Gastroesophageal sphincter (tissue), 4 donors: ENCODE measurements at regions not wholly inside any gene's neighbourhood (a gene's known extent, or its start where the extent isn't known, plus 50 kb on each side); places are given as distances from the start of the nearest gene placed in this dataset.

Experiments used
- ATAC-seq: fragments of 150-250 bp; one replicate; pipeline ENCODE4 v1.9.1; 2016; ENCODE audit warnings: mild to moderate bottlenecking, moderate library complexity
- H3K27ac ChIP-seq, 4 donors: fragments of 200-600 bp; sonication (generic) in 3 of 4; 1 replicate in 3 of 4; 2 replicates in 1 of 4; pipeline ENCODE4 v1.5.1; 2016 to 2019
- H3K27me3 ChIP-seq: fragments of 200-600 bp; sonication (generic); one replicate; pipeline ENCODE4 v1.5.1; 2019
- H3K36me3 ChIP-seq, 2 donors: fragments of 200-600 bp; sonication (generic); one replicate each; pipeline ENCODE4 v1.5.1; 2019; ENCODE audit warnings: control low read depth in 1 of 2
- H3K4me1 ChIP-seq, 3 donors: fragments of 200-600 bp; sonication (generic); 1 replicate in 2 of 3; 2 replicates in 1 of 3; pipeline ENCODE4 v1.5.1; 2016 to 2019; ENCODE audit warnings: control low read depth in 2 of 3
- H3K4me3 ChIP-seq, 2 donors: fragments of 200-600 bp; sonication (generic); one replicate each; pipeline ENCODE4 v1.5.1; 2019; ENCODE audit warnings: mild to moderate bottlenecking in 1 of 2, moderate library complexity in 1 of 2
- H3K9me3 ChIP-seq, 3 donors: fragments of 200-600 bp; sonication (generic); one replicate each; pipeline ENCODE4 v1.5.1; 2017 to 2019; ENCODE audit warnings: control low read depth in 2 of 3
- CTCF ChIP-seq, 4 experiments: fragments of 200-600 bp in 2 of 4; fragments of 450-650 bp in 2 of 4; sonication (generic) in 1 of 4; IDR thresholded peaks; one replicate each; pipeline ENCODE4 v1.5.1; 2017 to 2019; ENCODE audit warnings: antibody characterized with exemption in 4 of 4, mild to moderate bottlenecking in 2 of 4, moderate library complexity in 2 of 4
- EP300 ChIP-seq: sonication (generic); formaldehyde crosslinking; IDR thresholded peaks from one replicate; pipeline ENCODE4 v1.6.1; 2017; ENCODE audit warnings: antibody characterized with exemption, mild to moderate bottlenecking
- POLR2A ChIP-seq, 2 donors: fragments of 450-650 bp; IDR thresholded peaks; one replicate each; pipeline ENCODE4 v1.6.1; 2017; ENCODE audit warnings: antibody characterized with exemption in 2 of 2, mild to moderate bottlenecking in 2 of 2, moderate library complexity in 1 of 2
- POLR2AphosphoS5 ChIP-seq: sonication (generic); formaldehyde crosslinking; IDR thresholded peaks from one replicate; pipeline ENCODE4 v1.6.1; 2017; ENCODE audit warnings: antibody characterized with exemption
- WGBS, 2 donors: methylation state at CpG; one replicate each; pipeline ENCODE4 v1.1.5; 2018; ENCODE audit warnings: low coverage in 1 of 2; 5-methylcytosine and 5-hydroxymethylcytosine counted together

GRCh38 chr3:67976663-67977062, 322.3 kb upstream of the SUCLG2 start:
- Histone ChIP-seq H3K9me3 (no peaks in the 10 kb centered on the region), H3K27me3 (no peaks in the 10 kb centered on the region), H3K36me3 (no peaks in the 10 kb centered on the region), H3K27ac (no peak overlapping the region), H3K4me1 (no peaks in the 10 kb centered on the region), H3K4me3 (no peak overlapping the region)
- TF ChIP-seq EP300: no peak
- no peak for TF ChIP-seq POLR2AphosphoS5
- TF ChIP-seq CTCF (IDR thresholded peaks at IDR 0.05): no peak
- TF ChIP-seq POLR2A (IDR thresholded peaks at IDR 0.05): no peak
- WGBS, 2 donors: 45 to 56% methylated on average over 2 of the region's 2 CpGs
- ATAC-seq: no peak

- no peak overlapping the region for H3K4me3 ChIP-seq
- ATAC-seq: no peak
- no peak for TF ChIP-seq EP300
- no peak for TF ChIP-seq POLR2AphosphoS5
- TF ChIP-seq POLR2A (IDR thresholded peaks at IDR 0.05): no peak
- TF ChIP-seq CTCF (IDR thresholded peaks at IDR 0.05): no peak
Measured at GRCh38 chr3:67964596-67964995, 310.2 kb upstream of the SUCLG2 start.

GRCh38 chr3:67957268-67957667, 302.9 kb upstream of the SUCLG2 start:
- no peak for ATAC-seq
- Histone ChIP-seq H3K36me3 (no peaks in the 10 kb centered on the region), H3K4me1 (no peaks in the 10 kb centered on the region), H3K27me3 (no peaks in the 10 kb centered on the region), H3K9me3 (peaks cover 0 to 63% (median 0%) of the 10 kb centered on the region in 3 donors), H3K4me3 (no peak overlapping the region), H3K27ac (no peak overlapping the region)
- WGBS, 2 donors: 77 to 89% methylated on average over 2 of the region's 2 CpGs
- no peak for TF ChIP-seq EP300
- no peak for TF ChIP-seq CTCF (IDR thresholded peaks at IDR 0.05)
- no peak for TF ChIP-seq POLR2A (IDR thresholded peaks at IDR 0.05)
- no peak for TF ChIP-seq POLR2AphosphoS5

More at GRCh38 chr3:67964596-67964995, 310.2 kb upstream of the SUCLG2 start:
- Histone ChIP-seq H3K9me3 (peaks cover 0 to 34% (median 0%) of the 10 kb centered on the region in 3 donors), H3K4me1 (no peaks in the 10 kb centered on the region), H3K36me3 (no peaks in the 10 kb centered on the region), H3K27me3 (no peaks in the 10 kb centered on the region), H3K27ac (no peak overlapping the region)

- no peak for TF ChIP-seq POLR2AphosphoS5
- no peak for TF ChIP-seq CTCF (IDR thresholded peaks at IDR 0.05)
- TF ChIP-seq POLR2A (IDR thresholded peaks at IDR 0.05): no peak
- no peak for TF ChIP-seq EP300
- no peak for ATAC-seq
- H3K4me3 ChIP-seq: no peak overlapping the region
Measured at GRCh38 chr3:67947808-67948508, 293.5 kb upstream of the SUCLG2 start.

GRCh38 chr3:67946436-67946835, 292.0 kb upstream of the SUCLG2 start:
- no peak for ATAC-seq
- Histone ChIP-seq H3K4me3 (no peak overlapping the region), H3K4me1 (no peaks in the 10 kb centered on the region), H3K27ac (no peak overlapping the region), H3K27me3 (no peaks in the 10 kb centered on the region), H3K9me3 (peaks cover 0 to 30% (median 0%) of the 10 kb centered on the region in 3 donors), H3K36me3 (no peaks in the 10 kb centered on the region)
- no peak for TF ChIP-seq POLR2A (IDR thresholded peaks at IDR 0.05)
- no peak for TF ChIP-seq CTCF (IDR thresholded peaks at IDR 0.05)
- TF ChIP-seq POLR2AphosphoS5: no peak
- no peak for TF ChIP-seq EP300

More at GRCh38 chr3:67947808-67948508, 293.5 kb upstream of the SUCLG2 start:
- Histone ChIP-seq H3K27ac (no peak overlapping the region), H3K4me1 (no peaks in the 10 kb centered on the region), H3K27me3 (no peaks in the 10 kb centered on the region), H3K36me3 (no peaks in the 10 kb centered on the region), H3K9me3 (peaks cover 0 to 42% (median 0%) of the 10 kb centered on the region in 3 donors)
- 73 to 85% methylated on average over 5 to 7 of the region's 13 CpGs for WGBS, 2 donors
